IMR-90 (cell line): ENCODE measurements at regions not wholly inside any gene's neighbourhood (a gene's known extent, or its start where the extent isn't known, plus 50 kb on each side); places are given as distances from the start of the nearest gene placed in this dataset.

Source experiments
- ATAC-seq: fragments of 200-7000 bp; cut with Tn5 transposase; 2 replicates; pipeline ENCODE4 v1.9.1; 2020; ENCODE audit warnings: low read depth, mild to moderate bottlenecking, moderate library complexity
- BruUV-seq: library from RNA; stranded (reverse); fragments of 400-500 nt; replicated peaks from 2 replicates; lab custom pipeline; 2021; lab: Mats Ljungman, UMichigan
- CTCF ChIA-PET: fragments of 300-600 bp; formaldehyde crosslinking; extraction: SDS; loops from one replicate; lab custom pipeline; 2021; ENCODE audit warnings: antibody characterized with exemption; lab: Yijun Ruan, JAX
- POLR2A ChIA-PET: fragments of 300-600 bp; sonication (Branson Sonifier 250); formaldehyde crosslinking; loops from one replicate; lab custom pipeline; 2022; ENCODE audit warnings: antibody characterized with exemption; ENCODE audit not compliant: unreplicated experiment; lab: Charles Lee
- DNase-seq: peaks from one replicate; pipeline ENCODE4 v3.0.0; 2013
- H2AFZ ChIP-seq: replicated peaks from 2 replicates; pipeline ENCODE3; 2013; ENCODE audit warnings: low read length, mild to moderate bottlenecking; ENCODE audit not compliant: poor library complexity
- H2AK5ac ChIP-seq: 2 replicates; pipeline ENCODE4 v1.6.1; 2013; ENCODE audit warnings: low read depth, low read length, inconsistent platforms
- H2AK9ac ChIP-seq: replicated peaks from 2 replicates; pipeline ENCODE3; 2013; ENCODE audit warnings: mild to moderate bottlenecking, low read depth, low read length, moderate library complexity; ENCODE audit not compliant: poor library complexity
- H2BK120ac ChIP-seq: 2 replicates; pipeline ENCODE4 v1.6.1; 2013; ENCODE audit warnings: low read depth, low read length, inconsistent platforms
- H2BK15ac ChIP-seq: 3 replicates; pipeline ENCODE4 v1.6.1; 2013; ENCODE audit warnings: low read depth, low read length, inconsistent platforms
- H2BK20ac ChIP-seq: 2 replicates; pipeline ENCODE4 v1.6.1; 2013; ENCODE audit warnings: low read depth, mild to moderate bottlenecking, inconsistent platforms, low read length, moderate library complexity
- H2BK5ac ChIP-seq: 2 replicates; pipeline ENCODE4 v1.6.1; 2013; ENCODE audit warnings: mild to moderate bottlenecking, low read depth, low read length, inconsistent platforms; ENCODE audit not compliant: poor library complexity, severe bottlenecking
- H3K14ac ChIP-seq: replicated peaks from 2 replicates; pipeline ENCODE4 v1.6.1; 2013; ENCODE audit warnings: low read depth, low read length, inconsistent platforms
- H3K18ac ChIP-seq: 2 replicates; pipeline ENCODE4 v1.6.1; 2013; ENCODE audit warnings: low read depth, low read length, control low read depth
- H3K23ac ChIP-seq: 2 replicates; pipeline ENCODE4 v1.6.1; 2013; ENCODE audit warnings: low read depth, low read length, inconsistent platforms
- H3K27ac ChIP-seq: 2 replicates; pipeline ENCODE4 v1.5.1; 2013; ENCODE audit warnings: mild to moderate bottlenecking, control low read depth, low read length; ENCODE audit not compliant: insufficient read depth
- H3K27me3 ChIP-seq: 2 replicates; pipeline ENCODE4 v1.6.1; 2013; ENCODE audit warnings: low read length; ENCODE audit not compliant: control insufficient read depth, insufficient read depth
- H3K36me3 ChIP-seq: 2 replicates; pipeline ENCODE4 v1.6.1; 2013; ENCODE audit warnings: low read length, mixed read lengths; ENCODE audit not compliant: control insufficient read depth, insufficient read depth
- H3K4ac ChIP-seq: 2 replicates; pipeline ENCODE4 v1.6.1; 2013; ENCODE audit warnings: low read depth, low read length, inconsistent platforms
- H3K4me1 ChIP-seq: 2 replicates; pipeline ENCODE4 v1.6.1; 2013; ENCODE audit warnings: low read length, mixed read lengths; ENCODE audit not compliant: control insufficient read depth, insufficient read depth
- H3K4me2 ChIP-seq: 2 replicates; pipeline ENCODE4 v1.6.1; 2013; ENCODE audit warnings: low read depth, mild to moderate bottlenecking, control low read depth, low read length, moderate library complexity
- H3K4me3 ChIP-seq: 2 replicates; pipeline ENCODE4 v1.5.1; 2013; ENCODE audit warnings: low read depth, mild to moderate bottlenecking, control low read depth, low read length, moderate library complexity; ENCODE audit not compliant: insufficient read depth
- H3K56ac ChIP-seq: 2 replicates; pipeline ENCODE4 v1.6.1; 2013; ENCODE audit warnings: low read length, inconsistent platforms; ENCODE audit not compliant: insufficient read depth; ENCODE audit errors: extremely low read depth
- H3K79me1 ChIP-seq, 2 experiments: 2 replicates each; pipeline ENCODE4 v1.6.1; 2013; ENCODE audit warnings: low read length in 2 of 2, inconsistent platforms in 1 of 2, low read depth in 1 of 2
- H3K9ac ChIP-seq: 2 replicates; pipeline ENCODE4 v1.6.1; 2013; ENCODE audit warnings: low read depth, low read length, control low read depth
- H3K9me1 ChIP-seq: 2 replicates; pipeline ENCODE4 v1.6.1; 2013; ENCODE audit warnings: low read length, inconsistent platforms; ENCODE audit not compliant: insufficient read depth
- H3K9me3 ChIP-seq: 2 replicates; pipeline ENCODE4 v1.6.1; 2013; ENCODE audit warnings: low read length; ENCODE audit not compliant: control insufficient read depth, insufficient read depth
- H4K20me1 ChIP-seq: 2 replicates; pipeline ENCODE4 v1.6.1; 2013; ENCODE audit warnings: low read length, inconsistent platforms; ENCODE audit not compliant: insufficient read depth
- H4K5ac ChIP-seq: 2 replicates; pipeline ENCODE4 v1.6.1; 2013; ENCODE audit warnings: mild to moderate bottlenecking, low read depth, low read length, control low read depth
- H4K8ac ChIP-seq, 2 experiments: 2 replicates each; pipeline ENCODE4 v1.6.1; 2013; ENCODE audit warnings: low read depth in 2 of 2, low read length in 2 of 2, control low read depth in 1 of 2, inconsistent platforms in 1 of 2
- H4K91ac ChIP-seq: 2 replicates; pipeline ENCODE4 v1.6.1; 2013; ENCODE audit warnings: low read depth, low read length, inconsistent platforms; ENCODE audit not compliant: insufficient read depth
- ELK1 ChIP-seq: fragments of 150-350 bp; IDR thresholded peaks from 2 replicates; pipeline ENCODE4 v1.6.1; 2016; ENCODE audit warnings: low read depth, mild to moderate bottlenecking, low read length, moderate library complexity, borderline replicate concordance
- FOS ChIP-seq: fragments of 150-350 bp; IDR thresholded peaks from 2 replicates; pipeline ENCODE4 v1.6.1; 2016; ENCODE audit warnings: low read depth, low read length
- MAZ ChIP-seq: IDR thresholded peaks from 2 replicates; pipeline ENCODE4 v1.6.1; 2012; ENCODE audit warnings: low read depth, mild to moderate bottlenecking, low read length, improper control_type of control experiment, moderate library complexity, borderline replicate concordance
- NFE2L2 ChIP-seq: fragments of 150-350 bp; IDR thresholded peaks from 2 replicates; pipeline ENCODE4 v1.6.1; 2016; ENCODE audit warnings: low read depth, mild to moderate bottlenecking, low read length
- RAD21 ChIP-seq: IDR thresholded peaks from 2 replicates; pipeline ENCODE4 v1.6.1; 2012; ENCODE audit warnings: low read length, improper control_type of control experiment
- RFX5 ChIP-seq: IDR thresholded peaks from 2 replicates; pipeline ENCODE4 v1.8.0; 2012; ENCODE audit warnings: low read depth, mild to moderate bottlenecking, low read length, moderate library complexity
- WGBS, 2 experiments: methylation state at CpG; one replicate each; pipeline versions ENCODE4 v1.1.5 to v1.1.7; 2013; ENCODE audit warnings: missing lambda C conversion rate in 2 of 2; ENCODE audit not compliant: insufficient read length in 1 of 2; ENCODE audit errors: extremely low coverage in 2 of 2; 5-methylcytosine and 5-hydroxymethylcytosine counted together
- dilution Hi-C: fragments of 300-500 bp; cut with HindIII; formaldehyde crosslinking; loops from one replicate; pipeline ENCODE4 v1.14.3; 2018; ENCODE audit warnings: low sequenced_read_pairs; ENCODE audit not compliant: unreplicated experiment
- in situ Hi-C: fragments of 300-500 bp; cut with MboI; formaldehyde crosslinking; loops from 3 replicates; pipeline ENCODE4 v1.14.3; 2019; ENCODE audit warnings: low sequenced_read_pairs, inconsistent platforms, mixed read lengths
- intact Hi-C: fragments of 100-400 bp; cut with micrococcal nuclease; formaldehyde crosslinking; loops from 2 replicates; pipeline ENCODE4 v1.10.0; 2022
- TF ChIP-seq, protein P1 (sequence below): fragments of 150-350 bp; IDR thresholded peaks from 2 replicates; pipeline ENCODE4 v1.6.1; 2017; ENCODE audit warnings: mild to moderate bottlenecking, antibody characterized with exemption, low read length, low read depth

DNA sequence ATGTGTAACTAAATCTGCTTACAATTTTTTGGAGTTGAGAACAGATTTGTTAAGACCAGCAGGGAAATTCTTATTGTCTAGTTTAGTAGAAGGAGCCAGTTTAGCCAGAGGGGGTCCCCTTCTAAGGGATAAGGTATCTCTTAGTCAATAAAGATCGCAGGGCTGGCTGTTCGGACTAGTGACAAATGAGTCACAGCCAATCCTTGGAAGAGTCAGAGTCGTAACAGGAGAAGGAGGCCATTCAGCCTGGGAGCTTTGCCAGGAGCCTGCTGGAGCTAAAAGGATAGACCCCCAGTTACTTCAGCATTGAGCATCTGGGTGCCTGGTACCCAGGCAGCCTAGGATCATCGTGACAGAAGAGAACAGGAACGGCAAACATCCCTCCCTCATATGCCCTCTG, 191.6 kb upstream of the ARHGAP20 start:
- Histone ChIP-seq H3K23ac (no peak overlapping the region), H2AK9ac (no peak overlapping the region), H2BK20ac (0 out of 2 replicates have a peak overlapping the region, but pooled peaks have one; percentile 42), H4K8ac (no peak overlapping the region), H2BK5ac (no peak overlapping the region), H3K4me2 (no peak overlapping the region), H4K91ac (no peak overlapping the region; the same call in 1 of the 2 replicates), H3K4me3 (no peak overlapping the region), H3K36me3 (no peaks in the 10 kb centered on the region), H3K14ac (0 out of 2 replicates have a peak overlapping the region, but pooled peaks have one; percentile 13), H3K27me3 (no peaks in the 10 kb centered on the region), H3K9ac (no peak overlapping the region), H3K56ac (no peak overlapping the region), H3K4ac (peak overlapping the region; percentile 46; the same call in 1 of the 2 replicates), H3K27ac (no peak overlapping the region), H3K4me1 (peaks cover 10% of the 10 kb centered on the region), H2BK120ac (peak overlapping the region; percentile 35; the same call in 1 of the 2 replicates), H3K9me1 (peaks cover 6% of the 10 kb centered on the region), H2AFZ (peak overlapping the region; percentile 46), H4K20me1 (peaks cover 5% of the 10 kb centered on the region; the same call in 1 of the 2 replicates), H4K5ac (peak overlapping the region; percentile 5; the same call in 1 of the 2 replicates), H3K79me1 (no peaks in the 10 kb centered on the region), H2BK15ac (peak overlapping the region; percentile 51; the same call in 1 of the 3 replicates), H2AK5ac (peak overlapping the region; percentile 59; the same call in 1 of the 2 replicates), H3K9me3 (no peaks in the 10 kb centered on the region), H3K18ac (no peak overlapping the region)
- WGBS, 2 experiments = 0% methylated on average over 2 of the region's 5 CpGs; no CpG with 5 or more reads in 1 of the 2 experiments
- ChIA-PET CTCF (no interaction called here), POLR2A (interaction anchor here (0.7 kb wide), 1 partner anchor 43 kb away, joined by 3 read pairs; no protein-coding TSS in a partner anchor)
- dilution Hi-C loops (no loop called here), in situ Hi-C loops (no loop called here), intact Hi-C loops (no loop called here)
- TF ChIP-seq MAZ (no peak), NFE2L2 (no peak), RFX5 (no peak), RAD21 (no peak), FOS (no peak), ELK1 (no peak)
- TF ChIP-seq, protein P1, sequence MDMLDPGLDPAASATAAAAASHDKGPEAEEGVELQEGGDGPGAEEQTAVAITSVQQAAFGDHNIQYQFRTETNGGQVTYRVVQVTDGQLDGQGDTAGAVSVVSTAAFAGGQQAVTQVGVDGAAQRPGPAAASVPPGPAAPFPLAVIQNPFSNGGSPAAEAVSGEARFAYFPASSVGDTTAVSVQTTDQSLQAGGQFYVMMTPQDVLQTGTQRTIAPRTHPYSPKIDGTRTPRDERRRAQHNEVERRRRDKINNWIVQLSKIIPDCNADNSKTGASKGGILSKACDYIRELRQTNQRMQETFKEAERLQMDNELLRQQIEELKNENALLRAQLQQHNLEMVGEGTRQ = no peak
- ATAC-seq (peak; percentile 28; the same call in 1 of the 2 replicates), DNase-seq (peak; percentile 75)
- BruUV-seq = no TSS peak
